ENCODE measurements at regions not wholly inside any gene's neighbourhood (a gene's known extent, or its start where the extent isn't known, plus 50 kb on each side); places are given as distances from the start of the nearest gene placed in this dataset.

- TF ChIP-seq, protein P1, sequence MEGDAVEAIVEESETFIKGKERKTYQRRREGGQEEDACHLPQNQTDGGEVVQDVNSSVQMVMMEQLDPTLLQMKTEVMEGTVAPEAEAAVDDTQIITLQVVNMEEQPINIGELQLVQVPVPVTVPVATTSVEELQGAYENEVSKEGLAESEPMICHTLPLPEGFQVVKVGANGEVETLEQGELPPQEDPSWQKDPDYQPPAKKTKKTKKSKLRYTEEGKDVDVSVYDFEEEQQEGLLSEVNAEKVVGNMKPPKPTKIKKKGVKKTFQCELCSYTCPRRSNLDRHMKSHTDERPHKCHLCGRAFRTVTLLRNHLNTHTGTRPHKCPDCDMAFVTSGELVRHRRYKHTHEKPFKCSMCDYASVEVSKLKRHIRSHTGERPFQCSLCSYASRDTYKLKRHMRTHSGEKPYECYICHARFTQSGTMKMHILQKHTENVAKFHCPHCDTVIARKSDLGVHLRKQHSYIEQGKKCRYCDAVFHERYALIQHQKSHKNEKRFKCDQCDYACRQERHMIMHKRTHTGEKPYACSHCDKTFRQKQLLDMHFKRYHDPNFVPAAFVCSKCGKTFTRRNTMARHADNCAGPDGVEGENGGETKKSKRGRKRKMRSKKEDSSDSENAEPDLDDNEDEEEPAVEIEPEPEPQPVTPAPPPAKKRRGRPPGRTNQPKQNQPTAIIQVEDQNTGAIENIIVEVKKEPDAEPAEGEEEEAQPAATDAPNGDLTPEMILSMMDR (IDR thresholded peaks at IDR 0.05; ENCODE audit: low read depth, low read length), result no peak
Measured at GRCh38 chr5:152953788-152954483, 536.5 kb upstream of the GRIA1 start.

DNA sequence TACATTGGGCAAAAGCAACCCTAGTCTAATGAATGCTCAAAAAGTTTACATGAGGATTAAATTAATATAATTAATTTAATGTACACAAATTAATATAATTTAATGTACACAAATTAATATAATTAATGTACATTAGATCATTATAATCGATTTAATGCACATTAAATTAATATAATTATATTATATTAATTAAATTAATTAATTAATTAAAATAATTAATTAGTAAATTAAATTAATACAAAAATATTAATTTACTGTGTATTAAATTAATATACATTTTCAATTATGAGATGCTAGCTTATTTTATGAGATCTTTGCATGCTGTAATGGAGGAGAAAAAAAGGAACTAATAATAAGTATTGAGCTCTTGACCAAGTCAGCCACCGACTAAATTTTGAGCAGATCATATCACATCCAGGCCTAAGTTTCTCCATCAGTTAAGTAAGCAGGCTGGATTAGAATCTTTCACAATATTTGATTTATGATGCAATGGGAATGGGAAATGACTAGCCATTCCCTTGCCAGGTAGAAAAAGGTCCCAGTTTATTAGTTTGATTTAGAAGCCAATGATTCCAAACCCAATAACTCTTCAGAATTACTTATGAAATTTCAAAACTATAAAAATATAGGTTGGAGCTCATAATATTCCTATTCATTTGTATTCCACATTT is 533.4 kb upstream of the GRIA1 start:
- TF ChIP-seq, protein P1 (IDR thresholded peaks at IDR 0.05; ENCODE audit: low read depth, low read length), result no peak
- DNase-seq (ENCODE audit: extremely low read depth, low read depth), result no peak

More at GRCh38 chr5:152953788-152954483, 536.5 kb upstream of the GRIA1 start:
- no peak for DNase-seq (ENCODE audit: extremely low read depth, low read depth)

DNA sequence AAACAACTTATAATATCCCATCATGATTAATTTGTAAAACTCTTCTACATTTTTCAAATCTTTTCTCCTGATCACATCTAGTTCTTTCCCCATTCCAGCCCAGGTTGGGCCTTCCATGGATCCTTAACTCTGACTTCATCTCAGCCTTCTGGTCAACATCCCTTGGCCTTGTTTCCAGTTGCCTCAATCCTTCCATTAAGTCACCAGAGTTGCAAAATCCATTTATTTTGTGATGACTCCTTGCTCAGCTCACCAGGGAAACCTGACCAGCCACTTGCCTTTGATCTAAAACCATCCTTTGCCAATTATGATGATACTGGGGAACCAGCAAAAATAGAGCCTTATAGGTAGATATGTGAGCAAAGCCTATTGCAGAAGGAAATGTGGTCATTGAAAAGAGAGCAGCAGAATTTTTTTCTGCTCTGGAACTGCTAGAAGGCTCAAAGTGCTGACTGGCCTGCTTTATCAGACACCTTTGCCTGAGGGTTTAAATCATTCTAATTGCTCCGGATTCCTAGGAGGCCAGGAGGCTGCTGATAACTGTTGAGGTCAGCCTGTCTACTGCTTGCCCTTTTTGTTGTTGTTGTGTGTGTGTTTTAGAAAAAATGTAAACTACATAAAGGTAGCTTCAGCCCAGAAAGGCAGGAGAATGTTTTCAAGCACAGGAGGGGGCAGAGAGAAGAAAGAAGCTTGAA is 512.2 kb upstream of the GRIA1 start:
- no peak for DNase-seq (ENCODE audit: extremely low read depth, low read depth)
- TF ChIP-seq, protein P1 (IDR thresholded peaks at IDR 0.05; ENCODE audit: low read depth, low read length), result no peak

DNA sequence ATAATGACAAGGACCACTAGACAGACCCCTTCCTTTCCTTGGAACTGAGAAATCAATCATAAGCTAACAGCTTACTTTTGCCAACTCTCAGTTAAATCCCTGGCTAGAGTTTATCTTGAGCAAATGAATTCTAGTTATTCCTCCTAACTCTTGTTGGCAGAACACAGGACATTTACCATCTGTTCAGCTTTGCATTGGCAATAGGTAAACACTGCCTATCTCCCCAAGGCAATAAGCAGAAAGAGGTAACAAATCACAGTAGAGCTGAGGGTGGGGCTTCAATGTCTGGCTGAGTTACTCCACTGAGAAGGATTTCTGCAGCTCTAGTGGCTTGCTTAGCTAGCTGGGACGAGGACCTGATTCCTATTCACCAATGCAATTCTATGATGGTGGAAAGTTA is 503.3 kb upstream of the GRIA1 start:
- TF ChIP-seq, protein P1 (IDR thresholded peaks at IDR 0.05; ENCODE audit: low read depth, low read length), result no peak
- no peak for DNase-seq (ENCODE audit: extremely low read depth, low read depth)

GRCh38 chr5:152990217-152990616 is 500.3 kb upstream of the GRIA1 start:
- TF ChIP-seq, protein P1 (IDR thresholded peaks at IDR 0.05; ENCODE audit: low read depth, low read length), result no peak
- no peak for DNase-seq (ENCODE audit: extremely low read depth, low read depth)

- TF ChIP-seq, protein P1 (IDR thresholded peaks at IDR 0.05; ENCODE audit: low read depth, low read length), result no peak
- no peak for DNase-seq (ENCODE audit: extremely low read depth, low read depth)
Measured at GRCh38 chr5:152990649-152991048, 499.8 kb upstream of the GRIA1 start.

Measured in AG09319 (cell line).